Kidney (tissue), 13 donors: ENCODE measurements at regions not wholly inside any gene's neighbourhood (a gene's known extent, or its start where the extent isn't known, plus 50 kb on each side); places are given as distances from the start of the nearest gene placed in this dataset.
"Not testable (repeated sequence)": the region's sequence is repeated elsewhere in the genome, so short reads cannot be mapped to it uniquely, and the experiment has no call there.

Experiments
- DNase-seq, 5 donors: peaks; one replicate each; pipeline ENCODE4 v3.0.0-alpha.2; 2013 to 2020
- FAIRE-seq: peaks from 2 replicates; lab custom pipeline; 2012; peaks lifted over from hg19 to GRCh38; lab: Jason Lieb, UNC
- H3K27ac ChIP-seq, 2 donors: one replicate each; pipeline ENCODE4 v1.7.0; 2013; ENCODE audit warnings: low read depth in 2 of 2, low read length in 2 of 2, inconsistent platforms in 1 of 2
- H3K27me3 ChIP-seq: one replicate; pipeline ENCODE4 v1.7.1; 2013; ENCODE audit warnings: low read length, inconsistent platforms; ENCODE audit not compliant: control insufficient read depth, insufficient read depth
- H3K36me3 ChIP-seq, 3 donors: one replicate each; pipeline versions ENCODE4 v1.7.0 to v1.7.1; 2013; ENCODE audit warnings: low read length in 3 of 3, control low read depth in 1 of 3, inconsistent platforms in 1 of 3; ENCODE audit not compliant: insufficient read depth in 3 of 3, control insufficient read depth in 2 of 3
- H3K4me1 ChIP-seq, 3 donors: one replicate each; pipeline versions ENCODE4 v1.7.0 to v1.7.1; 2013; ENCODE audit warnings: low read length in 3 of 3, inconsistent platforms in 1 of 3, low read depth in 1 of 3; ENCODE audit not compliant: control insufficient read depth in 2 of 3, insufficient read depth in 2 of 3
- H3K4me3 ChIP-seq, 3 donors: one replicate each; pipeline versions ENCODE4 v1.7.0 to v1.8.1; 2013; ENCODE audit warnings: low read length in 3 of 3, control low read depth in 1 of 3, inconsistent platforms in 1 of 3
- H3K9ac ChIP-seq, 3 donors: one replicate each; pipeline versions ENCODE4 v1.7.0 to v1.7.1; 2013; ENCODE audit warnings: low read length in 3 of 3, control low read depth in 1 of 3, inconsistent platforms in 1 of 3
- H3K9me3 ChIP-seq, 3 donors: one replicate each; pipeline versions ENCODE4 v1.7.0 to v1.7.1; 2013; ENCODE audit warnings: low read length in 3 of 3, control low read depth in 1 of 3, inconsistent platforms in 1 of 3; ENCODE audit not compliant: control insufficient read depth in 2 of 3, insufficient read depth in 1 of 3
- CTCF ChIP-seq: IDR thresholded peaks from 3 replicates; pipeline ENCODE4 v1.5.1; 2012; ENCODE audit warnings: mild to moderate bottlenecking, moderate library complexity, borderline replicate concordance; ENCODE audit not compliant: insufficient read depth; ENCODE audit errors: extremely low read depth
- intact Hi-C: fragments of 100-400 bp; cut with DNase I; formaldehyde crosslinking; loops from one replicate; pipeline ENCODE4 v1.11.1; 2022
- donor health status: control.
- donor health status: control.
- donor health status: control.
- donor health status: control.
- donor health status: control.
- donor health status: DM: yes; HTN: yes; CAD: no.
- donor health status: Normal renal cell carcinoma (clear cell type).

GRCh38 chr1:29409616-29410015 is 173.3 kb downstream of the PTPRU start:
- Histone ChIP-seq H3K4me1 (no peaks in the 10 kb centered on the region), H3K27ac (no peak overlapping the region), H3K27me3 (no peaks in the 10 kb centered on the region), H3K4me3 (no peak overlapping the region), H3K9ac (no peak overlapping the region), H3K9me3 (no peaks in the 10 kb centered on the region), H3K36me3 (no peaks in the 10 kb centered on the region)
- intact Hi-C loops: no loop called here
- DNase-seq (no peak), FAIRE-seq (no peak)
- TF ChIP-seq CTCF: no peak

GRCh38 chr1:29408831-29409605 is 172.7 kb downstream of the PTPRU start:
- Histone ChIP-seq H3K4me1 (no peaks in the 10 kb centered on the region), H3K9me3 (no peaks in the 10 kb centered on the region), H3K9ac (no peak overlapping the region), H3K4me3 (no peak overlapping the region), H3K27ac (no peak overlapping the region), H3K27me3 (no peaks in the 10 kb centered on the region), H3K36me3 (no peaks in the 10 kb centered on the region)
- DNase-seq: no peak
- FAIRE-seq: no peak
- no peak for TF ChIP-seq CTCF
- intact Hi-C loops: no loop called here

GRCh38 chr1:29406814-29407213 is 170.5 kb downstream of the PTPRU start:
- Histone ChIP-seq H3K4me3 (no peak overlapping the region), H3K9ac (no peak overlapping the region), H3K4me1 (no peaks in the 10 kb centered on the region), H3K9me3 (no peaks in the 10 kb centered on the region), H3K27ac (no peak overlapping the region), H3K27me3 (no peaks in the 10 kb centered on the region), H3K36me3 (no peaks in the 10 kb centered on the region)
- no peak for DNase-seq
- FAIRE-seq: no peak
- no peak for TF ChIP-seq CTCF
- intact Hi-C loops: no loop called here

GRCh38 chr1:29400203-29400602 is 163.9 kb downstream of the PTPRU start:
- DNase-seq, intact Hi-C loops, FAIRE-seq, H3K27me3 ChIP-seq, H3K9me3 ChIP-seq, H3K4me3 ChIP-seq, H3K36me3 ChIP-seq, H3K27ac ChIP-seq, H3K9ac ChIP-seq, H3K4me1 ChIP-seq: not testable (repeated sequence)
